ENCODE measurements at regions not wholly inside any gene's neighbourhood (a gene's known extent, or its start where the extent isn't known, plus 50 kb on each side); places are given as distances from the start of the nearest gene placed in this dataset.
"Not testable (repeated sequence)": the region's sequence is repeated elsewhere in the genome, so short reads cannot be mapped to it uniquely, and the experiment has no call there.

GRCh38 chr9:30970812-30971211 lies 1413.6 kb upstream of the ACO1 start:
- DNase-seq, result no peak

- DNase-seq, result no peak
These were observed 1411.8 kb upstream of the ACO1 start for GRCh38 chr9:30972654-30973053.

DNA sequence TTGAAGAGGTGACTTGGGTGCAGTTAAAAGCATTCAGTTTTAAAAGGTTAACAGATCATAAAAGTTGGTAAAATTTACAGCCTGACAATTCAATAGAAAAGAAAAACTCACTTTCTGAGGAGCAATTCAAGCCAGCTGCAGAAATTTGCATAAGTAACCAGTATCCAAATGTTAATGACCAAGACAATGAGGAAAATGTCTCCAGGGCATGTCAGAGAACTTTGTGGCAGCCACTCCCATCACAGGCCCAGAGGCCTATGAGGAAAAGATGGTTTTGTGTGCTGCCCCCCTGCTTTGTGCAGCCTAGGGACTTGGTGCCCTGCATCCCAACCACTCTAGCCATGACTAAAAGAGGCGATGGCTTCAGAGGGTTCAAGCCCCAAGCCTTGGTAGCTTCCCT lies 1406.5 kb upstream of the ACO1 start:
- DNase-seq, result no peak

DNA sequence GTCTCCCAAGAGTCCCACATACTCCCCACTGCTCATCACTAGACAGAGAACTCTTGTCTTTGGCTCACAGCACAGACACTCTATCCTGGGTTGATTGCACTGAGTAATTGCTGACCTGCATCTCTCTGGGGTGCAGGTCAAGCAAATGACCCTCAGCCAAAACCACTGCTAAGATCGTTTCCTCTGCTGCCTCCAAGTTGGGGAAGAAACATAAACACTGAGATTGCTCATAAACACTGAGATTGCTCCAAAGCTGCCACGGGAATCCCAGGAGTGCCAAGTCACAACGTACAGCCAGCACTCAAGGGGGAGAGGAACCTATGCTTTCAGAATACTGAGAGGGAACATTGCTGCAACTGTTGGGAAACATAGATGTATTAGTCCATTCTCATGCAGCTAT lies 1402.1 kb upstream of the ACO1 start:
- DNase-seq, result no peak

DNA sequence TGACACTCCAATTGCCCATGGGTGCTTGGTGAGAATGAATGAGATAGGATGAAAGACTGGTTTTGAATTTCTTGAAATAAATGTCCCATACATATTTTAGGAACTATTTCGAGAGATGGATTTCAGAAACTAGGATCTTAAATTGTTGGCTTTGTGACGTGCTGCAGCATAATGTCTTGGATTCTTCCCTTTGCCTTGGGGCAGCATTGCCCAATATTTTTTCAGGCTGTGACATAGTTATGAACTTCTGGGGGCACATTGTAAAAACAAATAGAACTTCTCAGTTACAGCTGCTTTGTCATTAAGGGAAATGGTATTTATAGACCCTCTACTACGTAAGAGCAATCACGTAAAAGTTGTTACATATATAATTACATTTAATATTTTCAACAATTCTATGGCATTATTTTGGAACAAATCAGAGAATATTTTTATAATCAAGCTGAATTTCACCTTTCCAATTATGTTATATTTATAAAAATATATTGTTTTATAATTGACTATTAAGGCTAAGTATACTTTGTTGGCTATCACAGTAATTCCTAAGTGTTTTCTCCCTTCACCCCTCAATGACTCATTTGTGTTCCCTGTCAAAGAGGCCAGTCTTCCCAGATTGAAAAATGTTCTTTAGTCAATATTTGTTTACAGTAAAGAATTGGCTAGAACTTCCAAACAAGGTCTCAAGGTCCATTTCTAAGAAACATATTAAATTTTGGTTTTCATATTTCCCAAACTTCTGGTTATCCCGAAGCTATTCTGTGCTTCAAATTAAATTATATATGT lies 1388.3 kb upstream of the ACO1 start:
- DNase-seq, result no peak

GRCh38 chr9:30996761-30997160 lies 1387.7 kb upstream of the ACO1 start:
- DNase-seq, result no peak

- DNase-seq, result no peak
These were observed 1387.2 kb upstream of the ACO1 start for GRCh38 chr9:30997291-30997690.

- DNase-seq, result no peak
These were observed 1379.3 kb upstream of the ACO1 start for GRCh38 chr9:31005086-31005665.

GRCh38 chr9:31013371-31013770 lies 1371.1 kb upstream of the ACO1 start:
- no peak for DNase-seq

- no peak for DNase-seq
These were observed 1360.6 kb upstream of the ACO1 start for GRCh38 chr9:31023847-31024246.

GRCh38 chr9:31027678-31028077 lies 1356.8 kb upstream of the ACO1 start:
- no peak for DNase-seq

DNA sequence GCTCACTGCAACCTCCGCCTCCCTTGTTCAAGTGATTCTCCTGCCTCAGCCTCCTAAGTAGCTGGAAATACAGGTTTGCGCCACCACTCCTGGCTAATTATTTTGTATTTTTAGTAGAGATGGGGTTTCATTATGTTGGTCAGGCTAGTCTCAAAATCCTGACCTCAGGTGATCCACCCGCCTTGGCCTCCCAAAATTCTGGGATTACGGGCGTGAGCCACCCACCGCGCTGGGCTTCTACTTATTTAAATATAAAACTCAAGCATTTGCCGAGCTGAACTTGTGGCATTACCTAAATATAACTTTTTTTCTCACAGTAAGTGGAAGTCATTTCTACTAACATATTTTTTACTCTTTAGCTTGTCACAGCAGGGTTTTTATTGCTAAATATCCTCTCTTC lies 1356.3 kb upstream of the ACO1 start:
- DNase-seq, result no peak

- DNase-seq, result no peak
These were observed 1353.7 kb upstream of the ACO1 start for GRCh38 chr9:31030741-31031202.

- DNase-seq, result no peak
These were observed 1352.2 kb upstream of the ACO1 start for GRCh38 chr9:31032206-31032605.

GRCh38 chr9:31034311-31034710 lies 1350.1 kb upstream of the ACO1 start:
- no peak for DNase-seq

DNA sequence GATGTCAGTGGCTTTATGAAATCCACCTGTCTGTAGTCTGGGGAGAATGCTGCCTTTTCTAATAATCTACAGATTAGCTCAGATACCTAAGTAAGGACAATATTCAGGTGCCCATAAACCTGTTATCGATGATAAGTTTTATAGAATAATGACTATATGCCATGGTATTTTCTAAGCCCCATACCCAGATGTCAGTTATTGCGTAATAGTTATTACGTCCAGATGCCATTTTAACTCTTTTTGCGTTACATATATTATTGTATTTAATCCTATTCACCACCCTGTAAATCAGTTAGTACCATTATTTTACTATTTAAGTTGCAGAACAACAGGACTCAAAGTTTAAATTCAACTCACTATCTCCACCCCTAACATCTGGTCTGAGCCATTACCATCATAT lies 1343.9 kb upstream of the ACO1 start:
- no peak for DNase-seq

DNA sequence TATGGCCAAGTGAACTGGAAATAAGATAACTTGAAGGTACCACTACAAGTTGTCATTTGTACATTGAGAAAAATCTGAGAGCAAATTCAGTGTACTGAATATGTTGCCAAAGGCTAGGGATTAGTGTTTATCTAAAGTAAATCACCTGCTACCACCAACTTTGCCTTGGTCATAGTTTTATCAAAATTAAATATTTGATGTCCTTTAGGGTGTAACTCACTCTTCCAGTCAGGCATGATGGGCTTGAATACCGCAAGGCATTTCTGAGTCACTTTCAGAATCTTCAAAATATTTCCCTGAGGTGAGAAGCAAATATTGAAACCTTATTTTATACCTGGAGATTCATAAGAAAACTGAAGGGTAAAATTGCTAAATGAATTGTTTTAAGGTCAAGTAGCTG lies 1338.6 kb upstream of the ACO1 start:
- no peak for DNase-seq

DNA sequence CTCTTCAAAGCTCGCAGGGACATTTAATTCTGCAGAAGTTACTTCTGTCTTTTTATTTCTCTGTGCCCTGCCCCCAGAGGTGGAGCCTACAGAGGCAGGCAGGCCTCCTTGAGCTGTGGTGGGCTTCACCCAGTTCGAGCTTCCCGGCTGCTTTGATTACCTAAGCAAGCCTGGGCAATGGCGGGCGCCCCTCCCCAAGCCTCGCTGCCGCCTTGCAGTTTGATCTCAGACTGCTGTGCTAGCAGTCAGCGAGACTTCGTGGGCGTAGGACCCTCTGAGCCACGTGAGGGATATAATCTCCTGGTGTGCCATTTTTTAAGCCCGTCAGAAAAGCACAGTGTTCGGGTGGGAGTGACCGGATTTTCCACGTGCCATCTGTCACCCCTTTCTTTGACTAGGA lies 1322.9 kb upstream of the ACO1 start:
- DNase-seq, result not testable (repeated sequence)

- no peak for DNase-seq
These were observed 1318.8 kb upstream of the ACO1 start for GRCh38 chr9:31065691-31066090.

DNA sequence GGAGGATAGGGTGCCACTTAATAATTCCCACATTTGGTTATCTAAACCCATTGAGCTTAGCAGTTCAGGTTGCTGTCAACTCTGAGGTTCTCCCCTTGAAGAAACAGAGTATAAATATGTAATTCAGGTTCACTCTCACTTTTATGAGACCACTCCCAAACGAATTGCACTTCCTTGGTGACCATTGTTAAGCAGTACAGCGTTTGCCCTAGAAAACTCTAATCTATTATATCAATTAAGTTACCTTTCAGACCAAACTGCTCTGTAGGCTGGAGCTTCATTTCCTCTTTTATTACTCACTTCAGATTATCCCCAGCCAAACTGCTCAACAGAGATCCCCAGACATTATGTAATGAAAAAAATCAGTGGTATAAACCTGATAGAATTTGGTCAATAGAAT lies 1317.0 kb upstream of the ACO1 start:
- DNase-seq, result no peak

DNA sequence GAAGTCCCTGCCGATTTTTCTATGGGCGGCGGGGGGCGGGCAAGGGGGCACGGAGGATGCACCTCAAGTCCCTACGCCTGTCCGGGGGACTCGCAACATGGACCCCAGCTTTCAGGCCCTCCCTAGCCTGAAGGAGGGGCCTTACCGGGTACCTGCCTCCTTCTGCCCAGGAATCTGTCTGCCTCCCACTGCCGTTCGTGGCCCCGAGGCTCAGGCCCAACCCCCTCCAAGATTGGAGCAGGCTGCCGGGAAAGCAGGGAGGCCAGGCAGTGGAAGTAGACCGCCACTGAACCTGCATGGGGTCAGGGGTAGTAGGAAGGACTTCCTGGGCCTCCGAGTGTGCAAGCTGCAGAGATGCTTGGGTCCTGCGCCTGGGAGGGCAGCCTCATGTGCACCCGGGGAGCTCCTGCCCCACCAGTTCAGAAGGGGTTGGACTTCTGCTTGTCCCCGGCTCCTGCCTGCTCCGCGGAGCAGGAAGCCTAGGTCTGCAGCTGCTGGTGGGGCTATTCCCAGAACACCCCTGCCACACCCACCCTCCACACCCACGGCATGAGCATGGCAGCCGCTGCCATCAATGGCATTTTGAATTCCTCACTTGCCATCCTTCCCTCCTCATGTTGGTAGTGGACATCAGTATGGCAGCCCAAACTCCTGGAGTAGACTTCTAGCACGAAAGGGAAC lies 1312.7 kb upstream of the ACO1 start:
- no peak for DNase-seq

GRCh38 chr9:31078175-31078574 lies 1306.3 kb upstream of the ACO1 start:
- DNase-seq, result no peak

GRCh38 chr9:31084350-31084749 lies 1300.1 kb upstream of the ACO1 start:
- no peak for DNase-seq

DNA sequence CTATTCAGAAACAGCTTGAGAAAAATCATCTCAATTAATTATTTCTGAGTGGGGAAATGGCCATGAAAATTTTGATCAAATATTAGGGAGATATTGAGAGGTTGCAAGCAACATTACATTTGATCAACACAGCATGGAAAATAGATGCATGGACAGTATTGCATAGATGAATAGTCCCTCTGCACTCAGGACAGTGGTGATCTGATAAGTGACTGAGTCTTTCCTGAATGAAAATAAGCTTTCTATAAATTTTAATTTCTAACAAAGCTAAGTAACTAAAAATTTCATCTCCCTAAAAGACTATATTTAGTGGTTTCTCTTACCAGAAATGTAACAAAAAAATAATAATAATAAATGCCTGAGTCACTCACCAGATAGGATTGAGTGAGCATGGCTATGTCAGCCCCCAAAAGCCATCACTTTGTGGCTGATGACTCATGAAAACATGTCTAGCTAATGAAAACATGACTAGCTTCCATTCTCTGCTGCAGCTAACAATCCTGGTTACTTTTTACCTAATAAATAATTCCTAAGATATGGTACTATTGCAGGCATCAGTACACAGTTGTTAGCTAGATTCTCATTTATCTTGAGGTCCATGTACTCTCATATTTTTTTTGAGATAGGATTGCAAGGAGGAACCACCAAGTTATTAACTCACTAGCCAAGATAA lies 1294.8 kb upstream of the ACO1 start:
- no peak for DNase-seq
